Activated CD8-positive, alpha-beta T cell treated with anti-CD3 and anti-CD28 coated beads, Interleukin-2, amount 10 ng/mL, durations not matched to agents 7 days and 5 days (primary cell): ENCODE measurements at regions not wholly inside any gene's neighbourhood (a gene's known extent, or its start where the extent isn't known, plus 50 kb on each side); places are given as distances from the start of the nearest gene placed in this dataset.
A peak's percentile ranks its signal among the peaks of the same experiment; 100 is the strongest.

Source experiments
- ATAC-seq: fragments of 150-1000 bp; cut with Tn5 transposase; one replicate; pipeline ENCODE4 v1.10.0; 2021; ENCODE audit warnings: moderate library complexity
- CTCF ChIA-PET: fragments of 350-600 bp; sonication (Branson Sonifier 250); formaldehyde crosslinking; loops from one replicate; lab custom pipeline; 2021; ENCODE audit warnings: antibody characterized with exemption; lab: Charles Lee
- POLR2A ChIA-PET: fragments of 350-600 bp; sonication (Branson Sonifier 250); formaldehyde crosslinking; loops from one replicate; lab custom pipeline; 2021; ENCODE audit warnings: antibody characterized with exemption; lab: Charles Lee
- DNase-seq: peaks from one replicate; pipeline ENCODE4 v3.0.0-alpha.2; 2020
- H3K27ac Mint-ChIP-seq: one replicate; pipeline ENCODE4 v1.8.0; 2021; ENCODE audit warnings: mild to moderate bottlenecking, mixed read lengths
- H3K27me3 Mint-ChIP-seq: one replicate; pipeline ENCODE4 v1.8.0; 2021; ENCODE audit warnings: low read depth, mixed read lengths
- H3K36me3 Mint-ChIP-seq: one replicate; pipeline ENCODE4 v1.8.0; 2021; ENCODE audit warnings: low read depth, mixed read lengths
- H3K4me1 Mint-ChIP-seq: one replicate; pipeline ENCODE4 v1.8.0; 2021; ENCODE audit warnings: low read depth, mixed read lengths
- H3K4me3 Mint-ChIP-seq: one replicate; pipeline ENCODE4 v1.8.0; 2021; ENCODE audit warnings: mild to moderate bottlenecking, mixed read lengths
- H3K9me3 Mint-ChIP-seq: one replicate; pipeline ENCODE4 v1.8.0; 2022; ENCODE audit warnings: mixed read lengths; ENCODE audit not compliant: insufficient read depth

DNA sequence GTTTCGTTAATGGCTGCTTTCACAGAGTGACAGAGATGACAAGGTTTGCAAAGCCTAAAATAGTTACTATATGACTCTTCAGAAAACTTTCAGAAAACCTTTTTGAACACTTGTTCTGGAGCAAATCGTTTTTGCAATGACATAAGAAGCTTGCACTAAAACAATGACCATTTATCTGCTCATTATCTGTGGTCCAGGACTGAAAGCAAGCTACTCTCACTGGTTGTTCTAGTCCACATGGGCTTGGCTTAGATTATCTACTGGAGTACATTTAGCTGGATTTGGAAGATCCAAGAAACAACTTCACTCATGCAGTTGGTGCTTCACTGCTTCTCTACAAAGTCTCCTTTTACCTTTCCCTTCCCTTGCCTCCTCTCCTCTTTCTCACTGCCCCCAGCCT is 1836.4 kb upstream of the AGA start:
- no peak for DNase-seq
- Mint-ChIP-seq H3K4me1 (no peaks in the 10 kb centered on the region), H3K4me3 (no peak overlapping the region), H3K36me3 (no peaks in the 10 kb centered on the region), H3K27me3 (no peaks in the 10 kb centered on the region), H3K27ac (no peak overlapping the region), H3K9me3 (peaks cover 11% of the 10 kb centered on the region)
- ATAC-seq, result no peak
- ChIA-PET CTCF (no interaction called here), POLR2A (no interaction called here)

DNA sequence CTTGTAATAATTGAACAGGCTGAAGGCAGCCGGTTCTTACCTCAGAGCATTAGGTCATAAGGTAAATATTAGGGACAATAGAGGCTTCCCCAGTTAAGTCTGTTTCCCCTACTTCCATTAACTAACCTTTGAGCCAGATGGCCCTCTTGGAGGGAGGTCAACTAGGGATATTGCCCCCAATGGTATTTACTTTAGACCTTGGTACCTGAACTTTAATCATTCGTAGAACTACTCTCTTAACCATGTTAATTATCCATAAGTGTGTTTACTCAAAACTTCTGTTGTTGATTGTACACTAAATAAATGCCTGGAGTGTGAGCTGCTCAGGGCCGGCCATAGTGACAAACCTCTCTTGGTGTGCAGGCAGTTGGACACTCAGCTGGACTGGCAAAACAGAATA is 1843.5 kb upstream of the AGA start:
- ATAC-seq (no peak), DNase-seq (no peak)
- no peak overlapping the region for H3K4me3 Mint-ChIP-seq
- H3K9me3 Mint-ChIP-seq, result peaks cover 18% of the 10 kb centered on the region
- no peak overlapping the region for H3K27ac Mint-ChIP-seq
- no peaks in the 10 kb centered on the region for H3K4me1 Mint-ChIP-seq
- CTCF ChIA-PET, result no interaction called here
- H3K27me3 Mint-ChIP-seq, result no peaks in the 10 kb centered on the region
- no peaks in the 10 kb centered on the region for H3K36me3 Mint-ChIP-seq
- POLR2A ChIA-PET, result no interaction called here

- Mint-ChIP-seq H3K4me3 (no peak overlapping the region), H3K36me3 (no peaks in the 10 kb centered on the region), H3K9me3 (peaks cover 17% of the 10 kb centered on the region), H3K27me3 (no peaks in the 10 kb centered on the region), H3K27ac (no peak overlapping the region), H3K4me1 (no peaks in the 10 kb centered on the region)
- no peak for DNase-seq
- ChIA-PET POLR2A (no interaction called here), CTCF (no interaction called here)
- ATAC-seq, result no peak
Observed at GRCh38 chr4:179291657-179292056, 1849.4 kb upstream of the AGA start.

DNA sequence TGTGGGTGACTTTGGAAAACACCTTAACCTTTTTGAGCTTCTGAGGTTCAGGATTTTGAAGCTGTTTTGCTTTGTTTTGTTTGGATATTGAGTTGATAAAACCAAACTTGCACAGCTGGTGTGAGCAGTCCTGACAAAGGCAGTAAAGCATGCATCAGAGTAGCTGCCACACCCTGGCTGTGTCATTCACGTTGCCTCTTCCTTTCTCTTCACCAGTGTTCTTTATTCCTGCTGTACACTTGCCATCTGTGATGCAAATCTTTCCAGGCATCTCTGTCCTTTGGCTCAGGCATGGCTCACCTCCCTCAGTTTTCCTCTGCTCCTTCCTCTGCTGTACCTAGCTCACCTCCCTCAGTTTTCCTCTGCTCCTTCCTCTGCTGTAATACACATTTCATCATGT is 1850.2 kb upstream of the AGA start:
- CTCF ChIA-PET, result no interaction called here
- no peak for DNase-seq
- no peak for ATAC-seq

DNA sequence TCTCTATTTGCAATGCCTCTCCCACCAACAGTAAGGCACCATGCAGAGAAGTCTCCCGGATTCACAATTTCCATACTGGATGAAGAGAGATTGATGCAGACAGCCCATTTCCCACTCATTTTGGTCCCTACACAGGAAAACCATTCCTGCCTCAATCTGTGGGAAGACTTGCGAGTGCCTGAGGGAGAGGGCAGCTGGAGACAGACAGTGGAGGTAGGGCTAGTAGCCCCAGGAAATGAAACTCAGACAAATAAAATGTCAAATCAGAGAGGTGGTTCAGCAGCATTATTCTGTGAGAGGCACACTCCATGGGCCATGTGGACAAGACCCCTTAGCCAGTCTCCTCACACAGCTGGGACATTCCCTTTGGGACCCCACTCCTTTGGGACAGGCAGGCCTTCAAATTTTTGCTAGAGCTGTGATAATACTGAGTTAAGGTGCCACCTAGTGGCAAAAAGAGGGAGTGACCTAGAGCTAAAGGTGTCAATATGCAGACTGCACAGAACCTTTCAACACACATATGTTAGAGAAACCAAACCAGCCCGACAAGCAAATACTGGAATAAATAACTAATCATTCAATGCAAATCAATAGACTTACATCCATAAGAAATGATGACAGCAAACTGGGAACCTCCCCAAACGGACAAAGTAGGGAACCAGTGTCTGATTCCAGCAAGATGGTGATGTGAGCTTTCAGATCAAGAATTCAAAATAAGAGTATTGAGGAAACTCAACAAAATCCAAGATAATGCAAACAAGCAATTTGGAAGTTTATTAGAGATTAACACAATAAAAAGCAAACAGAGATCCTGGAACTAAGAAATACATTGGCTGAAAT is 1865.3 kb upstream of the AGA start:
- Mint-ChIP-seq H3K4me3 (no peak overlapping the region), H3K9me3 (peaks cover 10% of the 10 kb centered on the region), H3K4me1 (no peaks in the 10 kb centered on the region), H3K27me3 (no peaks in the 10 kb centered on the region), H3K27ac (no peak overlapping the region), H3K36me3 (no peaks in the 10 kb centered on the region)
- DNase-seq (peak; percentile 43), ATAC-seq (no peak)
- ChIA-PET CTCF (interaction anchor here (0.7 to 1.0 kb wide), 2 partner anchors 25 to 1753 kb away, joined by 4 read pairs; no protein-coding TSS in a partner anchor), POLR2A (no interaction called here)

More for the DNA sequence above, 1850.2 kb upstream of the AGA start:
- H3K9me3 Mint-ChIP-seq, result peaks cover 9% of the 10 kb centered on the region
- H3K36me3 Mint-ChIP-seq, result no peaks in the 10 kb centered on the region
- no peaks in the 10 kb centered on the region for H3K27me3 Mint-ChIP-seq
- POLR2A ChIA-PET, result no interaction called here
- H3K4me1 Mint-ChIP-seq, result no peaks in the 10 kb centered on the region
- no peak overlapping the region for H3K27ac Mint-ChIP-seq
- no peak overlapping the region for H3K4me3 Mint-ChIP-seq

DNA sequence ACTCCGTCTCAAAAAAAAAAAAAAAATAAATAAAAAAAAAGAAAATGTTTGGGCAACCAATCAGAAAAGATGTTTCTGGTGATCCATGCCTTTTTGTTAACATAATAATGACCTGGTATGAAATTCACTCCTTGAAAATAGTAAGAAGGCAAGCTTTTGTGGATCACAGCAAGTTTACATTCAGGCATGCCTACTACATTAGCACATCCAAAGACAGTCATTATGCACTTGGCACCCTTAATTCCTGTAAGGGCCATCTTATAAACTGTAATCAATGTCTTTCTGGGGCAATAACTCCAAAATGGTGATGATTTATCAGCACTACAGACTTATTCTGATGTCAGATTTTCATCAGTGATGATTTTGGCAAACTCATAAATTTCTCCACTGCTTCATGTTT is 1871.6 kb upstream of the AGA start:
- no peak for DNase-seq
- ATAC-seq, result no peak
- POLR2A ChIA-PET, result no interaction called here
- H3K4me1 Mint-ChIP-seq, result no peaks in the 10 kb centered on the region
- H3K9me3 Mint-ChIP-seq, result peaks cover 14% of the 10 kb centered on the region
- no peak overlapping the region for H3K27ac Mint-ChIP-seq
- H3K27me3 Mint-ChIP-seq, result no peaks in the 10 kb centered on the region
- CTCF ChIA-PET, result no interaction called here
- H3K4me3 Mint-ChIP-seq, result no peak overlapping the region
- H3K36me3 Mint-ChIP-seq, result no peaks in the 10 kb centered on the region

DNA sequence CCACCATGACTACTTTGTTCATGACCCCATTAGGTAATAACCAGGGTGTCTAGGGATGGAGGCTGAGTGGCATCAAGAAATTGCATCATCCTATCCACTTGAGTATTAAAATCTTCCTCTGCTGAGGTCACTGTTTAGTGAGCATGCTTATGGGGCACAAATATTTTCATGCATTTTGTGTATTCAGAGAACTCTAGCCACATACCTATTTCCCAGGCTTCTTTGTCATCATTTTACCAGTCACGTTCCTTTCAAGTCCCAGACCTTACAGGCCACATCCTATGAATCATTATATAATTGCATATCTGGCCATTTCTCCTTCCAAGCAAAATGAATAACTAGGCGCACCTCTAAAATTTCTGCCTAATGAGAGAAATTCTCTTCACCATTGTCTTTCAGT is 1882.9 kb upstream of the AGA start:
- H3K9me3 Mint-ChIP-seq, result peaks cover 4% of the 10 kb centered on the region
- DNase-seq, result no peak
- no peak for ATAC-seq
- POLR2A ChIA-PET, result no interaction called here
- no peaks in the 10 kb centered on the region for H3K36me3 Mint-ChIP-seq
- no peak overlapping the region for H3K27ac Mint-ChIP-seq
- no peak overlapping the region for H3K4me3 Mint-ChIP-seq
- no peaks in the 10 kb centered on the region for H3K27me3 Mint-ChIP-seq
- no peaks in the 10 kb centered on the region for H3K4me1 Mint-ChIP-seq
- CTCF ChIA-PET, result no interaction called here

DNA sequence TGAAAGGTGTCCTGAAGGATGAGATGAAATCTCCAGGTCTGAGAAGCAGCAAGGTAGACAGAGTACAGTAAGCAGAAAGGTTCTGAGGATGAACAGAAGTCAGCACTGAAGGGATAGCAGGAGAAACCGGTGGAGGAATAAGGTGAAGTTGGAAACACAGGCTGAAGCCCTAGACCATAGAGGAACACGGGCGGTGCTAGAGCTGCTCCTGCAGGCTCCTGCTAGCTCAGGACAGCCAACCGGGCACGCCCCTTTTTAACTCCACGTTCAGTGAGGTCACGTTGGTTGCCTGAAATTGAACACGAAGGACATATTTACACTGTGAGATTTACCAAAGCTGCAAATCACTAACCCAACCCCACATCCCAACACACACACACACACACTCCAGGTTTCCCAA is 1886.4 kb upstream of the AGA start:
- no peak overlapping the region for H3K4me3 Mint-ChIP-seq
- no peak for DNase-seq
- H3K27ac Mint-ChIP-seq, result no peak overlapping the region
- ATAC-seq, result no peak
- no peaks in the 10 kb centered on the region for H3K9me3 Mint-ChIP-seq
- POLR2A ChIA-PET, result no interaction called here
- H3K4me1 Mint-ChIP-seq, result no peaks in the 10 kb centered on the region
- no peaks in the 10 kb centered on the region for H3K36me3 Mint-ChIP-seq
- CTCF ChIA-PET, result no interaction called here
- no peaks in the 10 kb centered on the region for H3K27me3 Mint-ChIP-seq

DNA sequence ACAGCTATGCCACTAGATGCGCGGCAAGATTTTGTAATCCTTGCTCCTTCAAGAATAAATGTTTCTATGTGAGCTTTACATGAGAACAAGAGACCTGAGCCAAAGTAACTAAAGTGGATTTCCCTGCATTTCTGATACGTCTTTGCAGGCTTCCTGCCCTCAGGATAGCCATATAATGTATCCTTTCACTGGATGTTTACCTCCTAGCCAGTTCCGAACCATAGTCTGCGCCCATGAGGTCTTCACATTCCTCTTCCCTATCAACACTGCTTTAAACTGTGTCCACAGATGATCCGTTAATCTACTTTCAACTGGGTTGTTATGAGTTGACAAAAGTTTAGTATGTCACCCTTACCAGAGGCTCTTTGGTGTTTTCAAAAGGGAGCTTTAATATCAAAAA is 1889.1 kb upstream of the AGA start:
- DNase-seq, result no peak
- Mint-ChIP-seq H3K4me1 (no peaks in the 10 kb centered on the region), H3K27me3 (no peaks in the 10 kb centered on the region), H3K9me3 (no peaks in the 10 kb centered on the region), H3K4me3 (no peak overlapping the region), H3K36me3 (no peaks in the 10 kb centered on the region), H3K27ac (no peak overlapping the region)
- ATAC-seq, result no peak
- ChIA-PET CTCF (no interaction called here), POLR2A (no interaction called here)

- Mint-ChIP-seq H3K27me3 (no peaks in the 10 kb centered on the region), H3K4me3 (no peak overlapping the region), H3K4me1 (no peaks in the 10 kb centered on the region), H3K27ac (no peak overlapping the region), H3K9me3 (no peaks in the 10 kb centered on the region), H3K36me3 (no peaks in the 10 kb centered on the region)
- ChIA-PET POLR2A (no interaction called here), CTCF (no interaction called here)
- ATAC-seq (no peak), DNase-seq (no peak)
Observed at GRCh38 chr4:179344861-179345260, 1902.6 kb upstream of the AGA start.

DNA sequence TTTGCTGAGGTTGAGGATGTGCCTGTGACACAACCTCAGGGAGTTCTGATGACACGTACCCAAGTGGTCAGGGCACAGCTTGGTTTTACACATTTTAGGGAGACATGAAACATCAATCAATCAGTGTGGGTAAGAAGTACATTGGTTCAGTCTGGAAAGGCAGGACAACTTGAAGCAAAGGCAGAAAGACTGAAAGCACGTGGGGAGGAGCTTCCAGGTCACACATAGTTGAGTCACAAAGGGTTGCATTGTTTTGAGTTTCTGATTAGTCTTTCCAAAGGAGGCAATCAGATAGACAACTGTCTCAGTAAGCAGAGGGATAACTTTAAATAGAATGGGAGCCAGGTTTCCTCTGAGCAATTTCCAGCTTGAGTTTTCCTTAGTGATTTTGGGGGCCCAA is 1910.0 kb upstream of the AGA start:
- Mint-ChIP-seq H3K27me3 (no peaks in the 10 kb centered on the region), H3K36me3 (no peaks in the 10 kb centered on the region), H3K27ac (no peak overlapping the region), H3K4me3 (no peak overlapping the region), H3K9me3 (no peaks in the 10 kb centered on the region), H3K4me1 (no peaks in the 10 kb centered on the region)
- ATAC-seq (no peak), DNase-seq (no peak)
- ChIA-PET POLR2A (no interaction called here), CTCF (no interaction called here)

- Mint-ChIP-seq H3K4me3 (no peak overlapping the region), H3K4me1 (no peaks in the 10 kb centered on the region), H3K27ac (no peak overlapping the region), H3K36me3 (no peaks in the 10 kb centered on the region), H3K9me3 (no peaks in the 10 kb centered on the region), H3K27me3 (no peaks in the 10 kb centered on the region)
- CTCF ChIA-PET, result interaction anchor here (0.7 kb wide), 1 partner anchor 128 kb away, joined by 3 read pairs; no protein-coding TSS in a partner anchor
- DNase-seq (no peak), ATAC-seq (no peak)
- POLR2A ChIA-PET, result no interaction called here
Observed at GRCh38 chr4:179353786-179354185, 1911.5 kb upstream of the AGA start.
